Adrenal gland (tissue), 5 donors: ENCODE measurements at regions not wholly inside any gene's neighbourhood (a gene's known extent, or its start where the extent isn't known, plus 50 kb on each side); places are given as distances from the start of the nearest gene placed in this dataset.

ENCODE experiments used
- POLR2A ChIP-seq, 2 donors: fragments of 450-650 bp; IDR thresholded peaks; one replicate each; pipeline ENCODE4 v1.6.1; 2017; ENCODE audit warnings: antibody characterized with exemption in 2 of 2, mild to moderate bottlenecking in 2 of 2, moderate library complexity in 1 of 2
- TF ChIP-seq, protein P1 (sequence below), 6 experiments: fragments of 450-650 bp in 4 of 6; fragments of 200-600 bp in 2 of 6; sonication (generic) in 1 of 6; IDR thresholded peaks; 1 replicate in 5 of 6; 2 replicates in 1 of 6; pipeline versions ENCODE4 v1.5.1 to v1.8.0; 2016 to 2021; ENCODE audit warnings: antibody characterized with exemption in 6 of 6, mild to moderate bottlenecking in 2 of 6, moderate library complexity in 1 of 6
- donor health status: DM: no; HTN: no; CAD: no.

DNA sequence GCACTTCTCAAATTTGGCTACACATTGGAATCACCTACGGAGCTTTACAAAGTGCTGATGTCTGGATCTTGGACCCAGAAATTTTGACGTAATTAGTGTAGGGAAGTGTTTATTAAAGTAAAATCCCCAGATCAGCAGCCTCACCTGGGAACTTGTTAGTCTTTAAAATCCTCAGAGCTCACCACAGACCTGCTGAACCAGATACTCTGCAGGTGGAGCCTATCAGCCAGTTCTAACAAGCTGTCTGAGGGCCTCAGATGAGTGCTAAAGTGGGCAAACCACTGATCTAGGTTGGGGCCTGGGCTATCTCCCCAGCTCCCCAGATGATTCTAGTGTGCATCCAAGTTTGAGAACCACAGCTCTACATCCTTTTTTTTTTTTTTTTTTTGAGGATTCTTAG lies 436.0 kb downstream of the ETS1 start:
- TF ChIP-seq, protein P1, sequence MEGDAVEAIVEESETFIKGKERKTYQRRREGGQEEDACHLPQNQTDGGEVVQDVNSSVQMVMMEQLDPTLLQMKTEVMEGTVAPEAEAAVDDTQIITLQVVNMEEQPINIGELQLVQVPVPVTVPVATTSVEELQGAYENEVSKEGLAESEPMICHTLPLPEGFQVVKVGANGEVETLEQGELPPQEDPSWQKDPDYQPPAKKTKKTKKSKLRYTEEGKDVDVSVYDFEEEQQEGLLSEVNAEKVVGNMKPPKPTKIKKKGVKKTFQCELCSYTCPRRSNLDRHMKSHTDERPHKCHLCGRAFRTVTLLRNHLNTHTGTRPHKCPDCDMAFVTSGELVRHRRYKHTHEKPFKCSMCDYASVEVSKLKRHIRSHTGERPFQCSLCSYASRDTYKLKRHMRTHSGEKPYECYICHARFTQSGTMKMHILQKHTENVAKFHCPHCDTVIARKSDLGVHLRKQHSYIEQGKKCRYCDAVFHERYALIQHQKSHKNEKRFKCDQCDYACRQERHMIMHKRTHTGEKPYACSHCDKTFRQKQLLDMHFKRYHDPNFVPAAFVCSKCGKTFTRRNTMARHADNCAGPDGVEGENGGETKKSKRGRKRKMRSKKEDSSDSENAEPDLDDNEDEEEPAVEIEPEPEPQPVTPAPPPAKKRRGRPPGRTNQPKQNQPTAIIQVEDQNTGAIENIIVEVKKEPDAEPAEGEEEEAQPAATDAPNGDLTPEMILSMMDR (IDR thresholded peaks at IDR 0.05), result no peak
- TF ChIP-seq POLR2A (IDR thresholded peaks at IDR 0.05), result no peak
